HUES64 (cell line): ENCODE measurements at regions not wholly inside any gene's neighbourhood (a gene's known extent, or its start where the extent isn't known, plus 50 kb on each side); places are given as distances from the start of the nearest gene placed in this dataset.
"Not testable (repeated sequence)": the region's sequence is repeated elsewhere in the genome, so short reads cannot be mapped to it uniquely, and the experiment has no call there.

Experiments used
- H3K27ac ChIP-seq: 2 replicates; pipeline ENCODE4 v1.7.0; 2013; ENCODE audit warnings: low read depth, low read length, inconsistent platforms
- H3K27me3 ChIP-seq: 2 replicates; pipeline ENCODE4 v1.6.1; 2013; ENCODE audit warnings: mild to moderate bottlenecking, low read length; ENCODE audit not compliant: insufficient read depth
- H3K36me3 ChIP-seq: 2 replicates; pipeline ENCODE4 v1.6.1; 2013; ENCODE audit warnings: mild to moderate bottlenecking, low read length; ENCODE audit not compliant: insufficient read depth
- H3K4me1 ChIP-seq: 2 replicates; pipeline ENCODE4 v1.6.1; 2013; ENCODE audit warnings: mild to moderate bottlenecking, low read length, moderate library complexity; ENCODE audit not compliant: insufficient read depth
- H3K4me3 ChIP-seq: 2 replicates; pipeline ENCODE4 v1.5.1; 2013; ENCODE audit warnings: mild to moderate bottlenecking, low read length, moderate library complexity
- H3K9ac ChIP-seq: 2 replicates; pipeline ENCODE4 v1.6.1; 2013; ENCODE audit warnings: mild to moderate bottlenecking, low read depth, low read length
- H3K9me3 ChIP-seq: 2 replicates; pipeline ENCODE4 v1.6.1; 2013; ENCODE audit warnings: low read depth, low read length; ENCODE audit not compliant: insufficient read depth
- WGBS: fragments of 150-250, 120-280 bp; methylation state at CpG from one replicate; pipeline ENCODE4 v1.1.7; 2013; ENCODE audit warnings: missing lambda C conversion rate; 5-methylcytosine and 5-hydroxymethylcytosine counted together

DNA sequence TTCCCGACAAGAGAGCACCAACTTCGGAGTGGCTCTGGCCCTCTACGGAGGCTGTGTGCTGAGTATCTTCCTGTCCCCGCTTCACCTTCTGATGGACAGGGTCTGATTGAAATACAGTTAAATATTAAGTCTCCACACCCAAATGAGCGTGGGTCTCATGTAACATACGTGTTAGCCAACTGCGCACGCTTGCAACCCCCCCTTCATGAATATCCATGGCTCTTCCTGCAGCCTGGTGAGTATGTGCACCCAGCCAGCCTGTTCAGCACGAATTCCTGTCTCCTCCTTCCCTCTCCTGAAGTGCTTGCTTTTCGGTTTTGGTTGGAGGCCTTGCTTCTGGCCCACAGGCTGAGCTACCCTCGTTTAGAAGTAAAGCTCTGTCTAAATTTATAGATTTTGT is 102.9 kb upstream of the FRMD1 start:
- 89% methylated on average over 11 of the region's 11 CpGs for WGBS
- H3K9ac ChIP-seq = no peak overlapping the region

DNA sequence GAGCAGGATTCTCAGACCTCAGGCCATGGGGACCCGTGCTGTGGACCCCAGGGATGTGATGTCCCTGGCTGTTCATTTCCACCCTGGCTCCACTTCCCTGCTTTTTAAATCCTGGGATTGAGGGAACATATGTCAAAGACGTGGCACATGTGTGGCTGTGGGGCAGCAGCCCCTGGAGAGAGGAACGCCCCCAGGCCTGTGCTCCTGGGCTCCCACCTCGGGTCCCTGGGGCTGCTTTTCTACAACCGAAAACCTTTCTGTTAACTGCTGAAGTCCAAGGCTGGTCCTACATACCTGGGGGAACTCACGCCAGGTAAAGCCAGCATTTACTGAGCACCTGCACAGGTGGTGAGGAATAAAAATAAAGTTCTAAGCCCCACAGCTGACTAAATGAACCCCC is 102.3 kb upstream of the FRMD1 start:
- Histone ChIP-seq H3K27me3 (peaks cover 22% of the 10 kb centered on the region; the same call in 1 of the 2 replicates), H3K4me1 (peaks cover 42% of the 10 kb centered on the region), H3K4me3 (no peak overlapping the region), H3K9ac (no peak overlapping the region), H3K36me3 (no peaks in the 10 kb centered on the region), H3K9me3 (no peaks in the 10 kb centered on the region), H3K27ac (no peak overlapping the region)
- WGBS = 85% methylated on average over 6 of the region's 6 CpGs

More for the DNA sequence above, 102.9 kb upstream of the FRMD1 start:
- Histone ChIP-seq H3K9me3 (no peaks in the 10 kb centered on the region), H3K36me3 (no peaks in the 10 kb centered on the region), H3K4me3 (no peak overlapping the region), H3K27ac (no peak overlapping the region), H3K4me1 (peaks cover 42% of the 10 kb centered on the region), H3K27me3 (peaks cover 22% of the 10 kb centered on the region; the same call in 1 of the 2 replicates)

- H3K9me3 ChIP-seq = no peaks in the 10 kb centered on the region
- peaks cover 42% of the 10 kb centered on the region for H3K4me1 ChIP-seq
- no peaks in the 10 kb centered on the region for H3K36me3 ChIP-seq
- H3K9ac ChIP-seq = no peak overlapping the region
- H3K27me3 ChIP-seq = peaks cover 22% of the 10 kb centered on the region; the same call in 1 of the 2 replicates
- no peak overlapping the region for H3K4me3 ChIP-seq
- H3K27ac ChIP-seq = peak overlapping the region; percentile 48; the same call in 1 of the 2 replicates
- 72% methylated on average over 19 of the region's 19 CpGs for WGBS
Measured at GRCh38 chr6:168180548-168181011, 101.6 kb upstream of the FRMD1 start.

DNA sequence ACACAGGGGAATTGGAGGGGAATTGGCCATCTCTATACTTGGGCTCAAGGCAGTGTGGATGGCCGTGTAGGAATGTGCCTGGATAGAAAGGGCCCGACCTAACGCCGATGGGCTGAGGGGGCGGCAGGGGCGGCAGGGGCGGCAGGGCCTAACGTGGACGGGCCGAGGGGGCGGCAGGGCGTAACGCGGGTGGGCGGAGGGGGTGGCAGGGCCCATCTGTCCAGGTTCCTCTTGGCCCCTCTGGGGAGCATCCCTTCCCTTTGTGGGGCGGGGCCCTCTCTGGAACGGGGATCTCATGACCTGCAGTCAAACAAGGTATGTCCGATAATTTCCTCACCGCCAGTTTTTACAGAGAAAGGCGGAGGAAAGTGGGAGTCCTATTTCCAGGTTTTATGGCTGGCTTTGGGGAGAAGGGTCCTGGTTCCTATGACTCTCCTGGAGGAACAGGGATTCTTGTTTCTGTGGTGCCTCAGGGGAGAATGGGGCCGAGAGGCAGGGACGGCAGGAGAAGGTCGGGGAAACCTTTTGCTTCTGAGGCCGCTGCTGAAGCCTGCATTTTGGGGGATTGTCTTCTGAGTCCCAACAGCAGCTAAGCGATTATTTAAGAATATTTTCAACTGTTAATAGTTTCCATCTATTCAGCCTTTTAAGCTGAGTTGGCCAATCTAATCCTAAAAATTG is 100.8 kb upstream of the FRMD1 start:
- 85% methylated on average over 24 of the region's 25 CpGs for WGBS

GRCh38 chr6:168179133-168179532 is 100.1 kb upstream of the FRMD1 start:
- H3K4me3 ChIP-seq = no peak overlapping the region
- H3K9me3 ChIP-seq = no peaks in the 10 kb centered on the region
- H3K9ac ChIP-seq = no peak overlapping the region
- WGBS = 92% methylated on average over 16 of the region's 16 CpGs
- no peak overlapping the region for H3K27ac ChIP-seq
- peaks cover 46% of the 10 kb centered on the region for H3K4me1 ChIP-seq
- no peaks in the 10 kb centered on the region for H3K36me3 ChIP-seq
- H3K27me3 ChIP-seq = peaks cover 22% of the 10 kb centered on the region; the same call in 1 of the 2 replicates

More for the DNA sequence above, 100.8 kb upstream of the FRMD1 start:
- Histone ChIP-seq H3K27ac (peak overlapping the region; percentile 70; the same call in 1 of the 2 replicates), H3K9me3 (no peaks in the 10 kb centered on the region), H3K9ac (no peak overlapping the region), H3K4me3 (no peak overlapping the region), H3K27me3 (peaks cover 22% of the 10 kb centered on the region; the same call in 1 of the 2 replicates), H3K36me3 (no peaks in the 10 kb centered on the region), H3K4me1 (peaks cover 42% of the 10 kb centered on the region)

DNA sequence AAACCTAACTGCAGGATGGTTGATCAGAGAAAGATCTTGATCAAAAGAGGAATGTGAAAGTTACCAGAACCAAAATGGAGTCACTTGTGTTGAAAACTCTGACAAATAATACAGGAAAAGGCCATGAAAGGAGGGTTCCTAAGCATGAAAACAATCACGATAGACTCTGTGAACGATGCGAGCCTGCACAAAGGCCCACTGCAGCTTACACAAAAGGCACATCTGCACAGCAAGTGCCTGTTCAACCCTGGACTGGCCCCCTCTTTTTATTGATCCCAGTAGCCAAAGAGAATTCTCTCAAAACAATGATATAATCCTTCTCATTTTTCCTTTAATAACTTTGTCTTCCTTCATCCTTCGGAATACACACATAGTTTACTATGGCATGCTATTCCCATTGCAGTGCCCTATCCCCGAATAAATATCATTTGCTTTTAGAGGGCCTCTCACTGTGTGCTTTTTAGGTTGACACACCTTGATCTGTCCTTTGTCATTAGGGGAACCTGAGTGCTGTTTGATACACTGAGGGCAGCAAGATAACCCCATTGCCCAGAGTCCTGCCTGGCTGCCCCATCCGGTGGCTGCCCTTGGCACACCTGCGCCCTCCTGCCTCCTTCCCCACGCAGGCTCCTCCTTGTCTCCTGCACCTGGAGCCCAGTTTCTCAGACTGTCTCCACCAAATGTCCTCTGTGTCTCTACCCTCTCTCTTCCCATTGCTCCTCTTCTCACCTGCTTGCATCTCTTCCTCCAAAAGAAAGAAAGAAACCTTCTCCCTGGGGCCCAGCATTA is 98.3 kb upstream of the FRMD1 start:
- no peak overlapping the region for H3K4me3 ChIP-seq
- H3K4me1 ChIP-seq = peaks cover 57% of the 10 kb centered on the region
- H3K27ac ChIP-seq = no peak overlapping the region
- no peaks in the 10 kb centered on the region for H3K36me3 ChIP-seq
- 0 out of 2 replicates have a peak, but pooled peaks cover 8% of the 10 kb centered on the region for H3K27me3 ChIP-seq
- no peak overlapping the region for H3K9ac ChIP-seq
- no peaks in the 10 kb centered on the region for H3K9me3 ChIP-seq
- 92% methylated on average over 8 of the region's 8 CpGs for WGBS

DNA sequence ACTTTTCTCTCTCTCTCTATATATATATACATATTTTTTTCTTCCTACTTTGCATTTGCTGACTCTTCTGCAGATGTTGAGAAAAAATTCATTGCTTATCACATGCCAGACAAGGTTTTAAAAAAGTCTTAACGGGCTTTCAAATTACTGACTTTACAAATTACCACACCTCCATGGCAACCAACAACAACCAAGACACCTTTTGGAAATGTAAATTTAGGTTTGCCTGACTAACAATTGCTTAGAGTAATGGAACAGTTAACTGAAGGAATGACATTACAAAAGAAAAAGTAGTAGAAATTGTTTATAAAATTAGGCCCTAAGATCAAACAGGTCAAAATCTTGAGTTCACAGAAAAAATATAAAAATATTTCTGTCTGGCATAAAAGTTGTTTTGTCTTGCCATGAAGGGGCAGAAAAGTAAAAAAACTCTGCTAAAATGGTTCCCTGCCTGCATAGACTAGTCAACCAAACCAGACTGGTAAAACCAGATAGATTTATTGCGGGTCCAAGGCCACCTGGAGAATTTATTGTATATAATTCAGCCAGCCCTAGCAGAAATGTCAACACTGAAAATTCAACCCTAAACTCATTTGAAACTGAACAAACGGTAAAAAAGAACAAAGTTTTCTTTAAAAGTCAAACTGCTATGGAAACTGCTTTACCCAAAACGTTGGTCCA is 92.8 kb upstream of the FRMD1 start:
- Histone ChIP-seq H3K4me3 (no peak overlapping the region), H3K27ac (peak overlapping the region; percentile 90), H3K27me3 (no peaks in the 10 kb centered on the region), H3K9ac (peak overlapping the region; percentile 21; the same call in 1 of the 2 replicates), H3K9me3 (no peaks in the 10 kb centered on the region), H3K4me1 (peaks cover 26% of the 10 kb centered on the region), H3K36me3 (no peaks in the 10 kb centered on the region)
- WGBS = 6% methylated on average over 4 of the region's 4 CpGs

- Histone ChIP-seq H3K27ac (peak overlapping the region; percentile 90), H3K27me3 (no peaks in the 10 kb centered on the region), H3K4me1 (peaks cover 26% of the 10 kb centered on the region), H3K9ac (no peak overlapping the region), H3K4me3 (no peak overlapping the region), H3K9me3 (no peaks in the 10 kb centered on the region), H3K36me3 (no peaks in the 10 kb centered on the region)
- WGBS = 81% methylated on average over 16 of the region's 16 CpGs
Measured at GRCh38 chr6:168170841-168171601, 92.0 kb upstream of the FRMD1 start.

DNA sequence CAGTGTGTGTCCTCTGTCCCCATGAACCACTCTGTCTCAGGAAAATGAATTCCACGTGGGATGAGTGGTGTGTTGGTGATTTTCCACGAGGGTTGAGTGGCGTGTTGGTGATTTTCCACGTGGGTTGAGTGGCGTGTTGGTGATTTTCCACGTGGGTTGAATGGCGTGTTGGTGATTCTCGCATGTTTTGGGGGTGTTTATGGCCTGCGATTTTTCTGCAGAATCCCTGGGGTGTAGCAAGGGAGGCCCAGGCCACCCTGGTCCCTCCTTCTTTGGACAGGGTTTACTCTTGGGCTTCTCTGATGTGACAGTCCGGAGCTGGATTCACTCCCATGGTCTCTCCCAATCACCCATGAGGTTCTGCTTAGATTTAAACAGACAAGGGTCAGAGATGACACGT is 90.6 kb upstream of the FRMD1 start:
- H3K4me1 ChIP-seq = peaks cover 26% of the 10 kb centered on the region
- no peaks in the 10 kb centered on the region for H3K27me3 ChIP-seq
- H3K9ac ChIP-seq = no peak overlapping the region
- H3K4me3 ChIP-seq = no peak overlapping the region
- H3K9me3 ChIP-seq = no peaks in the 10 kb centered on the region
- 97% methylated on average over 11 of the region's 11 CpGs for WGBS
- H3K27ac ChIP-seq = no peak overlapping the region
- no peaks in the 10 kb centered on the region for H3K36me3 ChIP-seq

- WGBS = 95% methylated on average over 10 of the region's 12 CpGs
- not testable (repeated sequence) for H3K9ac ChIP-seq, H3K9me3 ChIP-seq, H3K36me3 ChIP-seq, H3K4me3 ChIP-seq, H3K27ac ChIP-seq, H3K27me3 ChIP-seq
- H3K4me1 ChIP-seq = peaks cover 19% of the 10 kb centered on the region
Measured at GRCh38 chr6:168168936-168169335, 89.9 kb upstream of the FRMD1 start.
